Spleen (tissue), 7 donors: ENCODE measurements at regions not wholly inside any gene's neighbourhood (a gene's known extent, or its start where the extent isn't known, plus 50 kb on each side); places are given as distances from the start of the nearest gene placed in this dataset.

Experiments
- POLR2AphosphoS5 ChIP-seq, 3 donors: sonication (generic); formaldehyde crosslinking; IDR thresholded peaks; one replicate each; pipeline ENCODE4 v1.5.1; 2017; ENCODE audit warnings: antibody characterized with exemption in 3 of 3
- TF ChIP-seq, protein P1 (sequence below), 11 experiments: fragments of 200-600 bp in 7 of 11; fragments of 450-650 bp in 4 of 11; sonication (generic) in 4 of 11; IDR thresholded peaks in 8 of 11; conservative IDR thresholded peaks in 3 of 11; 1 replicate in 7 of 11; 2 replicates in 4 of 11; pipeline versions ENCODE4 v1.4.0 to v1.8.0; 2016 to 2021; ENCODE audit warnings: antibody characterized with exemption in 11 of 11, inconsistent platforms in 4 of 11, mild to moderate bottlenecking in 1 of 11
- donor health status: DM: no; HTN: no; CAD: no; lungs with moderate emphysema.
- donor health status: DM: no; HTN: no; CAD: no.
- donor health status: DM: no; HTN: no; CAD: no.

DNA sequence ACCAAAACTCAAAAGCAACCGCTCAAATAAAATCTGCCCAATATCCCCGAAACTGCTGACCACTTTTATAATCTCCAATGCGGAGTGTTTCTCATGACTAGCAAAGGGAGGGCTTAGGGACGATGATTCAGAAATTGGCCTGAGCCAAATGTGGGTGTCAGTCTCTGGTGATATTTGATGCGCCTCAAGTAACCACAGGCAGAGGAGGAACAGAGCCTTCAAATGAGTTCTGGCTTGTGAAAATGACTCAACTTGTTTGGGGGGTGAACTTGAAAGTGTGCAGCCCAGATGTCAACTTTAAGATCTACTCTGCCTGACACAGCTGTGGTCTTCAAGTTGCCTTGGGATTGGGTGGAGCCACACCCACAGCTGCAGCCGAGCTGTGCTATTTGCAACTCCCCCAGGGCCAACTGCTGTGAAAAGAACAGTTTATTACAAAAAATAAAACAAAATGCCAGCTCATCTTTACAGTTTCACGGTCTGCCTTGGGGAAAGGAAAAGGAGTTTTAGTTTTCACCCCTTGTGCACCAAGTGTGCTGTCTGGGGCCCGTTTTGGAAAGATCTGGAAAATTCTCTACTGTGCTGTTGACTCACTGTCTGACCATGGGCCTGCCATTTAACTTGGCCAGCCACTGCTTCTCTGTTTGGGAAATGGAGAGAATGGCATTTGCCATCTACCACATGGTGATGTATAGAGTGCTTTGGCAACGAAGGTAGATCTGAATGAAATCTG lies 222.1 kb downstream of the MTX2 start:
- no peak for TF ChIP-seq POLR2AphosphoS5 (IDR thresholded peaks at IDR 0.05)
- TF ChIP-seq, protein P1, sequence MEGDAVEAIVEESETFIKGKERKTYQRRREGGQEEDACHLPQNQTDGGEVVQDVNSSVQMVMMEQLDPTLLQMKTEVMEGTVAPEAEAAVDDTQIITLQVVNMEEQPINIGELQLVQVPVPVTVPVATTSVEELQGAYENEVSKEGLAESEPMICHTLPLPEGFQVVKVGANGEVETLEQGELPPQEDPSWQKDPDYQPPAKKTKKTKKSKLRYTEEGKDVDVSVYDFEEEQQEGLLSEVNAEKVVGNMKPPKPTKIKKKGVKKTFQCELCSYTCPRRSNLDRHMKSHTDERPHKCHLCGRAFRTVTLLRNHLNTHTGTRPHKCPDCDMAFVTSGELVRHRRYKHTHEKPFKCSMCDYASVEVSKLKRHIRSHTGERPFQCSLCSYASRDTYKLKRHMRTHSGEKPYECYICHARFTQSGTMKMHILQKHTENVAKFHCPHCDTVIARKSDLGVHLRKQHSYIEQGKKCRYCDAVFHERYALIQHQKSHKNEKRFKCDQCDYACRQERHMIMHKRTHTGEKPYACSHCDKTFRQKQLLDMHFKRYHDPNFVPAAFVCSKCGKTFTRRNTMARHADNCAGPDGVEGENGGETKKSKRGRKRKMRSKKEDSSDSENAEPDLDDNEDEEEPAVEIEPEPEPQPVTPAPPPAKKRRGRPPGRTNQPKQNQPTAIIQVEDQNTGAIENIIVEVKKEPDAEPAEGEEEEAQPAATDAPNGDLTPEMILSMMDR (IDR thresholded peaks at IDR 0.05 in 8 of 11, conservative IDR thresholded peaks at IDR 0.05 in 3 of 11): no peak
